Parathyroid adenoma (tissue), 2 donors: ENCODE measurements at regions not wholly inside any gene's neighbourhood (a gene's known extent, or its start where the extent isn't known, plus 50 kb on each side); places are given as distances from the start of the nearest gene placed in this dataset.

ENCODE experiments used
- H2AFZ ChIP-seq: fragments of 300-600 bp; sonication (generic); one replicate; pipeline ENCODE4 v1.7.0; 2017; ENCODE audit warnings: antibody characterized with exemption, mild to moderate bottlenecking
- H3K27ac ChIP-seq: fragments of 300-600 bp; sonication (generic); one replicate; pipeline ENCODE4 v1.7.0; 2017
- H3K27me3 ChIP-seq: fragments of 300-600 bp; sonication (generic); one replicate; pipeline ENCODE4 v1.7.0; 2017; ENCODE audit warnings: low read length; ENCODE audit not compliant: control insufficient read depth, insufficient read depth
- H3K36me3 ChIP-seq: fragments of 300-600 bp; sonication (generic); one replicate; pipeline ENCODE4 v1.7.0; 2017; ENCODE audit warnings: low read length; ENCODE audit not compliant: control insufficient read depth, insufficient read depth
- H3K4me1 ChIP-seq: fragments of 300-600 bp; sonication (generic); one replicate; pipeline ENCODE4 v1.7.0; 2017; ENCODE audit warnings: control low read depth
- H3K4me2 ChIP-seq: fragments of 300-600 bp; sonication (generic); one replicate; pipeline ENCODE4 v1.7.0; 2017; ENCODE audit warnings: low read length
- H3K4me3 ChIP-seq: fragments of 300-600 bp; sonication (generic); one replicate; pipeline ENCODE4 v1.7.0; 2017; ENCODE audit warnings: low read depth, low read length
- H3K79me2 ChIP-seq: fragments of 300-600 bp; sonication (generic); one replicate; pipeline ENCODE4 v1.7.0; 2017; ENCODE audit warnings: control low read depth
- H3K9ac ChIP-seq: fragments of 300-600 bp; sonication (generic); one replicate; pipeline ENCODE4 v1.7.0; 2017; ENCODE audit warnings: mild to moderate bottlenecking
- H3K9me3 ChIP-seq: fragments of 300-600 bp; sonication (generic); one replicate; pipeline ENCODE4 v1.7.0; 2017; ENCODE audit warnings: low read length; ENCODE audit not compliant: control insufficient read depth
- CTCF ChIP-seq: fragments of 300-600 bp; sonication (generic); IDR thresholded peaks from one replicate; pipeline ENCODE4 v1.7.0; 2017; ENCODE audit warnings: antibody characterized with exemption, mild to moderate bottlenecking
- donor health status: primary hyperparathyroidism.

- H3K4me1 ChIP-seq, result no peaks in the 10 kb centered on the region
- H3K9me3 ChIP-seq, result no peaks in the 10 kb centered on the region
- no peak overlapping the region for H3K4me2 ChIP-seq
- no peak overlapping the region for H3K9ac ChIP-seq
- H3K4me3 ChIP-seq, result no peak overlapping the region
- no peaks in the 10 kb centered on the region for H3K79me2 ChIP-seq
- no peak overlapping the region for H3K27ac ChIP-seq
- TF ChIP-seq CTCF, result no peak
- no peaks in the 10 kb centered on the region for H3K27me3 ChIP-seq
- H3K36me3 ChIP-seq, result no peaks in the 10 kb centered on the region
- H2AFZ ChIP-seq, result no peak overlapping the region
These were observed 138.0 kb upstream of the DNAH14 start for GRCh38 chr1:224791362-224791941.

- no peaks in the 10 kb centered on the region for H3K9me3 ChIP-seq
- H3K4me3 ChIP-seq, result no peak overlapping the region
- H3K4me2 ChIP-seq, result no peak overlapping the region
- no peak for TF ChIP-seq CTCF
- H3K9ac ChIP-seq, result no peak overlapping the region
- H3K27me3 ChIP-seq, result no peaks in the 10 kb centered on the region
- no peaks in the 10 kb centered on the region for H3K36me3 ChIP-seq
- no peaks in the 10 kb centered on the region for H3K4me1 ChIP-seq
- no peak overlapping the region for H2AFZ ChIP-seq
- no peaks in the 10 kb centered on the region for H3K79me2 ChIP-seq
- no peak overlapping the region for H3K27ac ChIP-seq
These were observed 133.9 kb upstream of the DNAH14 start for GRCh38 chr1:224795591-224795990.

- Histone ChIP-seq H3K4me2 (no peak overlapping the region), H3K27ac (no peak overlapping the region), H3K36me3 (no peaks in the 10 kb centered on the region), H3K4me1 (no peaks in the 10 kb centered on the region), H3K79me2 (no peaks in the 10 kb centered on the region), H3K27me3 (no peaks in the 10 kb centered on the region), H3K4me3 (no peak overlapping the region), H3K9me3 (no peaks in the 10 kb centered on the region), H2AFZ (no peak overlapping the region), H3K9ac (no peak overlapping the region)
- TF ChIP-seq CTCF, result no peak
These were observed 130.4 kb upstream of the DNAH14 start for GRCh38 chr1:224799083-224799482.

- Histone ChIP-seq H3K9ac (no peak overlapping the region), H2AFZ (no peak overlapping the region)
- no peak for TF ChIP-seq CTCF
These were observed 128.9 kb upstream of the DNAH14 start for GRCh38 chr1:224800486-224801119.

More at GRCh38 chr1:224800486-224801119, 128.9 kb upstream of the DNAH14 start:
- Histone ChIP-seq H3K4me3 (no peak overlapping the region), H3K27ac (no peak overlapping the region), H3K9me3 (no peaks in the 10 kb centered on the region), H3K36me3 (no peaks in the 10 kb centered on the region), H3K4me2 (no peak overlapping the region), H3K27me3 (no peaks in the 10 kb centered on the region), H3K79me2 (no peaks in the 10 kb centered on the region), H3K4me1 (no peaks in the 10 kb centered on the region)
